Activated CD4-positive, alpha-beta T cell treated with anti-CD3 and anti-CD28 coated beads, Interleukin-2, amount 10 ng/mL, durations not matched to agents 7 days and 5 days (primary cell): ENCODE measurements at regions not wholly inside any gene's neighbourhood (a gene's known extent, or its start where the extent isn't known, plus 50 kb on each side); places are given as distances from the start of the nearest gene placed in this dataset.

Experiments
- CTCF ChIA-PET: fragments of 350-600 bp; sonication (Branson Sonifier 250); formaldehyde crosslinking; loops from one replicate; lab custom pipeline; 2021; ENCODE audit warnings: antibody characterized with exemption; lab: Charles Lee
- POLR2A ChIA-PET: fragments of 350-600 bp; sonication (Branson Sonifier 250); formaldehyde crosslinking; loops from one replicate; lab custom pipeline; 2021; ENCODE audit warnings: antibody characterized with exemption; lab: Charles Lee
- DNase-seq: peaks from one replicate; pipeline ENCODE4 v3.0.0-alpha.2; 2020
- H3K27ac Mint-ChIP-seq: one replicate; pipeline ENCODE4 v1.8.0; 2021; ENCODE audit warnings: mild to moderate bottlenecking, moderate library complexity, mixed read lengths
- H3K27me3 Mint-ChIP-seq: one replicate; pipeline ENCODE4 v1.8.0; 2021; ENCODE audit warnings: mixed read lengths
- H3K36me3 Mint-ChIP-seq: one replicate; pipeline ENCODE4 v1.8.0; 2021; ENCODE audit warnings: low read depth, mixed read lengths
- H3K4me1 Mint-ChIP-seq: one replicate; pipeline ENCODE4 v1.8.0; 2021; ENCODE audit warnings: mixed read lengths
- H3K4me3 Mint-ChIP-seq: one replicate; pipeline ENCODE4 v1.8.0; 2021; ENCODE audit warnings: mild to moderate bottlenecking, moderate library complexity, mixed read lengths
- H3K9me3 Mint-ChIP-seq: one replicate; pipeline ENCODE4 v1.8.0; 2021; ENCODE audit warnings: mixed read lengths

DNA sequence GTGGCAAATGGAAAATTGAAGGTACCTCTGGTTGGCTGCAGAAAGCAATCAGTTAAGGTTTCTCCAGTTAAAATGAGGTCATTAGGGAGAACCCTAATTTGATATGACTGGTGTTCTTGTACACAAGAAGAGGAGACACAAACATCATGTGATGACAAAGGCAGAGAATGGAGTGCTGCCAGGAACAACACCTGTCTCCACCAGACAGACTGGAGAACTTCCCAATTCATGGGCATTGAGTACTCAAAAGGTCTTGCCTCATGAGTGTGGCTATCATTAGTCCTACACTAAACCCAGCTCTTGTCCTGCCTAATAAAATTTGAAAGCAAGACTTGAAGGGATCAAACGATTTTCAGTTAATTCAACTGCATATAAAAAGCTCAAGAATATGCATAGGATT is 152.6 kb downstream of the PTPN20 start:
- Mint-ChIP-seq H3K27ac (no peak overlapping the region), H3K9me3 (no peaks in the 10 kb centered on the region), H3K27me3 (no peaks in the 10 kb centered on the region), H3K4me3 (no peak overlapping the region), H3K36me3 (no peaks in the 10 kb centered on the region), H3K4me1 (no peaks in the 10 kb centered on the region)
- ChIA-PET POLR2A (no interaction called here), CTCF (no interaction called here)
- DNase-seq = no peak

DNA sequence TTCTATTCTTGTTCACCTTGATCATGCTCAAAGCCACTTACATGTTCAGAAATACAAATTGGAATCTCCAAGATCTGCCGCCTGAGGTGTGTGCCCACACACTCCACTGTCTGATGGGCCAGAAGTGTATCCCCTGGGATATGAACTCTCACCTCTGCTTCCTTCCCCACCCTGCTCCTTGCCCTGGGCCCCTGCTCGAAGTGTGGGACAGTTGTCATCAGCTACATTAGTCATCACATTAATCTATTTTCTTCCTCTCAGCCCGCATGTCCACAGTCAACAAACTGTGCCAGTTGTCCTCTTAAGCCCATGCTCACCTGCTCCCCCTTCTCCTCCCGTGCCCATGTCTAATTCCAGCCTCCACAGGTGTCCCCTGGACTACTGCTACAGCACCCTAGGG is 154.7 kb downstream of the PTPN20 start:
- no peak for DNase-seq
- ChIA-PET POLR2A (no interaction called here), CTCF (interaction anchor here (0.6 kb wide), 1 partner anchor 206 kb away, joined by 3 read pairs; no protein-coding TSS in a partner anchor)
- Mint-ChIP-seq H3K27ac (no peak overlapping the region), H3K9me3 (no peaks in the 10 kb centered on the region), H3K4me1 (no peaks in the 10 kb centered on the region), H3K4me3 (no peak overlapping the region), H3K36me3 (no peaks in the 10 kb centered on the region), H3K27me3 (no peaks in the 10 kb centered on the region)

DNA sequence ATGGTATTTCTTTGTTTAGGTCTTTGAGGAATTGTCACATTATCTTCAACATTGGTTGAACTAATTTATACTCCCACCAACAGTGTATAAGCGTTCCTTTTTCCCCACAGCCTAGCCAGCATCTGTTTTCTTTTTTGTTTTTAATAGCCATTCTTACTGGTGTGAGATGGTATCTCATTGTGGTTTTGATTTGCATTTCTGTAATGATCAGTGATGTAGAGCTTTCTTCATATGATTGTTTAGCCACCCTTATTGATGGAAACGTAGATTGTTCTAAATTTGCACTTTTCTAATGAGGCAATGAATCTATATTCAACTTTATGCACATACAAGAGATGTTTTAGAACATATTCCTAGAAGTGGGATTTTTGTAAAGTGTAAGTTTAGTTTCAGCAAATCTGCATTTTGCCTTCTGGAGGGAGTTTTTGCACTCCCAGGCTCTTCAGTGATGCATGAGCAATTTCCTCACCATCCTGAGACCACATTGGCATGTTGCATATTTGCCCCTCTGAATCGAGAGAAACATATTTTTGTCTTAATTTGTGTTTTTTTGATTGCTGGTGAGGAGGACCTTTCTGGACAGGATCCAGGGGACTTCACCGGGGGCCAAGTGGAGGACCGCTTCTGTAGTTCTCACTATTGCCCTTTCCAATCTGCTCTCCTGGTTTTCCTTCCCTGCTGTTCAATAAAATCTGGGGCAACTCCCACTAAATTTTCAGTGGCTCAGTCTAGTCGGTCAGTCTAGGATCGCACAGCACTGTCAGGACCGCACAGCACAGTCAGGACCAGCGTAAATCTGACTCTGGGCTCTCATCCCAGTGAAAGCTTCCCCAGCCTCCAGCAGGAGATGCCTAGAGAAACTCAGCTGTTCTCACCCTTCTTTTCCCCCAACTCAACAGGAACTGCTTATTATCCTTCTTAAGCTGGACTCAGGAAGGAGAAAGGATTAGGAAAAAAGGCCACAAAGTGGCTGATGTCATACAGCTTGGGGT is 157.0 kb downstream of the PTPN20 start:
- Mint-ChIP-seq H3K36me3 (no peaks in the 10 kb centered on the region), H3K27ac (no peak overlapping the region), H3K4me3 (no peak overlapping the region), H3K9me3 (no peaks in the 10 kb centered on the region), H3K27me3 (peaks cover 4% of the 10 kb centered on the region), H3K4me1 (no peaks in the 10 kb centered on the region)
- ChIA-PET POLR2A (no interaction called here), CTCF (no interaction called here)
- DNase-seq = no peak

DNA sequence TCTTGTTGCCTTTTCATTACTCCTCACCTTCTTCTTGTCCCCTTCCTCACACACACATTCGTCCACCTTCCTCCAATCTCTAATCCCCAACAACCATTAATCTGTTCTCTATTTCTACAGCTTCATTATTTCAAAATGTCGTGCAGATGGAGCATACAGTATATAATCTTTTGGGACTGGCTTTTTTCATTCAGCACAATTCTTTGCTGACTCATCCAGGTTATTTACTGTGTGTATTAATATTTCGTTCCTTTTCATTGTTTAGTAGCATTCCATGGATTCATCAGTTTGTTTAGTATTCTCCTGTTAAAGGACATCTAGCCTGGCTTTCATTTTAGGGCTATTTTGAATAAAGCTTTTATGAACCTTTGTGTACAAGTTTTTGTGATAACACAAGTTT is 159.3 kb downstream of the PTPN20 start:
- Mint-ChIP-seq H3K4me3 (no peak overlapping the region), H3K4me1 (no peaks in the 10 kb centered on the region), H3K27ac (no peak overlapping the region), H3K36me3 (no peaks in the 10 kb centered on the region), H3K9me3 (no peaks in the 10 kb centered on the region), H3K27me3 (peaks cover 4% of the 10 kb centered on the region)
- DNase-seq = no peak
- ChIA-PET CTCF (no interaction called here), POLR2A (no interaction called here)

DNA sequence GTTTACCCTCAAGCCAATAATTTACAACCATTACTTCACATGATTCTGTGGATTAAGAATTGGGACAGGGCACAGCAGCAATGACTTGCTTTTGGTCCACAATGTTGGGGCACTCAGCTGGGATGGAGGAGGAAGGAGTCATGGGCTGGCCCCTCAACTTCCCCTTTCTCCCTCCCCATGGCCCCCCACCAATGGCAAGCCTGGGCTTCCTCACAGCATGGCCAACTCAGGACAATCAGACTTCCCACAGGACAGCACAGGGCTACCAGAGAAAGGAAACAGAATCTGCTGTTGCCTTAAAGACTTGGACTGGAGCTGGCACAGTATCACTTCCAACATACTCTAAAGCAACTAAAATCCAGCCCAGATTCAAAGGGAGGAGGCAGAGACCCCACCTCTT is 160.7 kb downstream of the PTPN20 start:
- Mint-ChIP-seq H3K27ac (no peak overlapping the region), H3K4me1 (no peaks in the 10 kb centered on the region), H3K9me3 (no peaks in the 10 kb centered on the region), H3K36me3 (no peaks in the 10 kb centered on the region), H3K4me3 (no peak overlapping the region), H3K27me3 (peaks cover 4% of the 10 kb centered on the region)
- DNase-seq = no peak
- POLR2A ChIA-PET = no interaction called here
- CTCF ChIA-PET = no interaction called here

DNA sequence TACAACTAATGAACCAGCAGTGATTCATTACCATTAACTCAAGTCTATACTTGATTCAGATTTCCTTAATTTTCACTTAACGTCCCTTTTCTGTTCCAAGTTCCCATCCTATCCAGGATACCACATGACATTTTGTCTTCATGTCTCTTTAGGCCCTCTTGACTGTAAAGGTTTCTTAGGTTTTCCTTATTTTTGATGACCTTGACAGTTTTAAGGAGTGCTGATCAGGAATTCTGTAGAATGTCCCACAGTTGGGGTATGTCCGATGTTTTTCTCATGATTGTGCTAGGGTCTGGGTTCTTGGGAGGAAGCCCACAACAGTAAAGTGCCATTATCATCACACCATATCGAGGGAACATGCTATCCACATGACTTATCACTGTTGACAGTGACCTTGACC is 162.7 kb downstream of the PTPN20 start:
- Mint-ChIP-seq H3K27me3 (peaks cover 4% of the 10 kb centered on the region), H3K4me1 (no peaks in the 10 kb centered on the region), H3K9me3 (no peaks in the 10 kb centered on the region), H3K27ac (no peak overlapping the region), H3K4me3 (no peak overlapping the region), H3K36me3 (no peaks in the 10 kb centered on the region)
- CTCF ChIA-PET = no interaction called here
- no peak for DNase-seq
- POLR2A ChIA-PET = no interaction called here

DNA sequence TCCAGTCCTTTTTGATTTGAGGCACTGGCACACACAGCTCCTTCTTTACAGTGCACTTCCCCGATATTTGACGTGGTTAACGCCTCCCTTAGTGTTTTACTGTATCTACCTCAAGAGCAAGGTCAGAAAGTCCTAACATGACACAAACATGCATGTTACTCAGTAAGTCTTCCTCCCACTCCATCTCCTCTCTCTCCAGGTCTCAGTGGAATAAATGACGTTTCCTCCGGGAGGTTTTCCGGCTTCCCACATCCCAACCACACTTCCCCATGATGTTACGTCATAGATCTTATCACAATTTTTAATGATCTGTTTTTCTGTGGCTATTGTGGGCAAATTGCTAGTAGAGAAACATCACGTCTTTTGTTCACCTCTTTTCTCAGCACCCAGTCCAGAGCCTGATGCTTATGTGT is 165.7 kb downstream of the PTPN20 start:
- no peaks in the 10 kb centered on the region for H3K9me3 Mint-ChIP-seq
- no peak for DNase-seq
- peaks cover 4% of the 10 kb centered on the region for H3K27me3 Mint-ChIP-seq
- no peaks in the 10 kb centered on the region for H3K36me3 Mint-ChIP-seq
- no peak overlapping the region for H3K4me3 Mint-ChIP-seq
- POLR2A ChIA-PET = no interaction called here
- H3K27ac Mint-ChIP-seq = no peak overlapping the region
- H3K4me1 Mint-ChIP-seq = peaks cover 7% of the 10 kb centered on the region
- CTCF ChIA-PET = interaction anchor here (1.3 kb wide), 1 partner anchor 28 kb away, joined by 3 read pairs; no protein-coding TSS in a partner anchor

DNA sequence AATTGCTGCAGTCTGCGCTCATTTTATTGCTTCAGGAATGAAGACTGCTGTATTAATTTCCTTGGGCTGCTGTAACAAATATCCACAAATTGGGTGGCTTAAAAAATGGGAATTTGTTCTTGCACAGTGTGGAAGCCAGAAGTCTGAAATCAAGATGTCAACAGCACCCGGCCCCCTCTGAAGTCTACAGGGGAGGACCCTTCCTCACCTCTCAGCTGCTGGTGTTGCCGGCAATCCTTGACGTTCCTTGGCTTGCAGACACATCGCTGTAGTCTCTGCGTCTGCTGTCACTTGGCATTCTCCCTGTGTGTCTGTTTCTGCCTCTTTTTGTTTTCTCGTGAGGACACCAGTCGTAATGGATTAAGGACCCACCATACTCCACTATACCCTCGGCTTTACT is 166.2 kb downstream of the PTPN20 start:
- Mint-ChIP-seq H3K4me1 (peaks cover 7% of the 10 kb centered on the region), H3K27ac (no peak overlapping the region), H3K9me3 (no peaks in the 10 kb centered on the region), H3K27me3 (peaks cover 4% of the 10 kb centered on the region), H3K4me3 (no peak overlapping the region), H3K36me3 (no peaks in the 10 kb centered on the region)
- ChIA-PET POLR2A (no interaction called here), CTCF (interaction anchor here (1.3 kb wide), 1 partner anchor 29 kb away, joined by 3 read pairs; no protein-coding TSS in a partner anchor)
- DNase-seq = no peak

DNA sequence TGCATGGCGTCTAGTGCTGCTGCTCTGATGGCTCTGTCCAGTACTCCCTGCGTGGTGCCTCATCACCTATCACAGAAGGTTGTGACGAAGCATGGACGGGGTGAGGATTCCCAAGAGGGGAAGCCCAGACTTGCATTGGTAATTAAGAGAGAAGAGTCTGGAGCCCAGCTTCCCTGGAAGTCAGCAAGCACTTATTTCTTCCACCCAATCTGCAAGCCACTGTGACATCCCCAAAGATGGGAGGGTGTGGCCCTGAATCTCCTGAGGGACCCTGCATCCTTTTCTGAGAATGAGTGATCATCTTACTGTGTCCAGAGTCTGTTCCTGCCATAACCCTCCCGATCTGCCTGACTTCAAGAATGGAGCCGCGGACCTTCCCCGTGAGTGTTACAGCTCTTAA is 166.7 kb downstream of the PTPN20 start:
- peaks cover 7% of the 10 kb centered on the region for H3K4me1 Mint-ChIP-seq
- CTCF ChIA-PET = interaction anchor here (1.0 to 1.3 kb wide), 2 partner anchors 9 to 11 kb away, joined by 3 to 4 read pairs; no protein-coding TSS in a partner anchor
- no peak overlapping the region for H3K27ac Mint-ChIP-seq

DNA sequence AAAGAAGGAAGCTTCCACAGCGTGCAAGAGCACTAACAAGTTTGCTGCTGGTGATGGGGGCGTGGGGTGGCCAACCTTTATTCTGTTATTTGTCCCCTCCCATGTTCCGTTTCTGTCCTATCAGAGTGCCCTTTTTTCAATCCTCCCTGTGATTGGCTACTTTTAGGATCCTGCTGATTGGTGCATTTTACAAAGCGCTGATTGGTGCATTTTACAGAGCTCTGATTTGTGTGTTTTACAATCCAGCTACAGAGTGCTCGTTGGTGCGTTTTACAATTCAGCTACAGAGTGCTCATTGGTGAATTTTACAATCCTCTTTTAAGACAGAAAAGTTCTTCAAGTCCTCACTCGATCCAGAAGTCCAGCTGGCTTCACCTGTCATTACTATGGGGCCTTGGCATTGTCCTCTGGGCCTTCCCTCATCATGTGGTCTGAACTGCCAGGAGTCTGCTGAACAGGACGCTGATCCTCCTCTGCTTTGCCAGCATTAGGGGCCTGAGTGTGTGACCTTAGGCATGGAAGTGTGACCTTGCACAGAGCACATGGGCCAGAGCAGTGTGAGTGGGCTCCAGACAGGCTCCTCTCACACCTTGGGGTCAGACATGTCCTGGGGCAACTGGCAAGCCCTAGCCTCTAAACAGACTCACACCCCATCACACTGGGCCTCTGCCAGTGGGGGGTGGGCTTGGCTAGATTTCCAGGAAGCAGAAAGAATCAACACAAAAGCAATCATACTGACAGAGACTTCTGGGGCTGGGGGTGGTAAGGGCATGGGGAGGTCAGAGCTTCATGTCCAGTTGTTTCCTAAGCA is 167.4 kb downstream of the PTPN20 start:
- H3K4me1 Mint-ChIP-seq = peaks cover 7% of the 10 kb centered on the region
- CTCF ChIA-PET = interaction anchor here (1.0 to 1.3 kb wide), 2 partner anchors 8 to 10 kb away, joined by 3 to 4 read pairs; no protein-coding TSS in a partner anchor
- no peaks in the 10 kb centered on the region for H3K27me3 Mint-ChIP-seq

More for the DNA sequence above, 166.7 kb downstream of the PTPN20 start:
- Mint-ChIP-seq H3K36me3 (no peaks in the 10 kb centered on the region), H3K27me3 (no peaks in the 10 kb centered on the region), H3K4me3 (no peak overlapping the region), H3K9me3 (no peaks in the 10 kb centered on the region)
- no peak for DNase-seq
- POLR2A ChIA-PET = no interaction called here

DNA sequence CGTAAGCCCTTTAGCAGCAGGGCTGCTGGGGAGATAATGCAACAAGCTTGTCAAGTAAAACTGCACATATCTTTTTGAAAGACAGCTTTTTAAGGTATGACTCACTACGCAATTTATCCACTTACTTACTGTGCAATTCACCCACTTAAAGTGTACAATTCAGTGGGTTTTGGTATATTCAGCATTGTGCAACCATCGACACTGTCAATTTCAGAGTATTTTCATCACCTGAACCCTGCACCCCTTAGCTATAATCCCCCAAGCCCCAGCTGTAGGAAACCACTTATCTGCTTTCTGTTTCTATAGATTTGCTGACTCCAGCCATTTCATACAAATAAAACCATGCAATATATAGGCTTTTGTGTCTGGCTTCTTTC is 168.0 kb downstream of the PTPN20 start:
- peaks cover 7% of the 10 kb centered on the region for H3K4me1 Mint-ChIP-seq
- DNase-seq = no peak
- no peaks in the 10 kb centered on the region for H3K36me3 Mint-ChIP-seq
- no peaks in the 10 kb centered on the region for H3K27me3 Mint-ChIP-seq
- POLR2A ChIA-PET = no interaction called here
- no peak overlapping the region for H3K27ac Mint-ChIP-seq
- no peaks in the 10 kb centered on the region for H3K9me3 Mint-ChIP-seq
- no peak overlapping the region for H3K4me3 Mint-ChIP-seq
- CTCF ChIA-PET = no interaction called here

More for the DNA sequence above, 167.4 kb downstream of the PTPN20 start:
- Mint-ChIP-seq H3K4me3 (no peak overlapping the region), H3K36me3 (no peaks in the 10 kb centered on the region), H3K27ac (no peak overlapping the region), H3K9me3 (no peaks in the 10 kb centered on the region)
- no peak for DNase-seq
- POLR2A ChIA-PET = no interaction called here

DNA sequence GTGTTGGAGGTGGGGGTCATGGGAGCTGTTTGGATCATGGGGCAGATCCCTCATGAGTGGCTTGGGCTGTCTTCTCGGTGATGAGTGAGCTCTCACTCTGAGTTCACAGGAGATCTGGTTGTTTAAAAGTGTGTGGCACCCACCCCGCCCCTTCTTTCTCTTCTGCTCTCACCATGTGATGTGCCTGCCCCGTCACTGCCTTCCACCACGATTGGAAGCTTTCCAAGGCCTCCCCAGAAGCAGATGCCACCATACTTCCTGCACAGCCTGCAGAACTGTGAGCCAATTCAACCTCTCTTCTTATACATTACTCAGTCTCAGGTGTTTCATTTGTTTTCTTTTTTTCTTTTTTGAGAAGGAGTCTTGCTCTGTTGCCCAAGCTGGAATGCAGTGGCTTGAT is 170.0 kb downstream of the PTPN20 start:
- Mint-ChIP-seq H3K36me3 (no peaks in the 10 kb centered on the region), H3K4me1 (peaks cover 7% of the 10 kb centered on the region), H3K4me3 (no peak overlapping the region), H3K9me3 (no peaks in the 10 kb centered on the region), H3K27me3 (no peaks in the 10 kb centered on the region), H3K27ac (no peak overlapping the region)
- no peak for DNase-seq
- ChIA-PET CTCF (interaction anchor here (1.0 kb wide), 1 partner anchor 24 kb away, joined by 3 read pairs; no protein-coding TSS in a partner anchor), POLR2A (no interaction called here)
